ENCODE measurements at regions not wholly inside any gene's neighbourhood (a gene's known extent, or its start where the extent isn't known, plus 50 kb on each side); places are given as distances from the start of the nearest gene placed in this dataset.

GRCh38 chr4:55021214-55021613 is 104.2 kb downstream of the KDR start:
- H3K4ac ChIP-seq (ENCODE audit: low read depth, low read length), result no peak overlapping the region
- WGBS (ENCODE audit: extremely low coverage, insufficient read length, low lambda C conversion rate), result no CpG with 5 or more reads among the region's 1 CpG
- no peak overlapping the region for H3K56ac ChIP-seq (ENCODE audit: insufficient read length, low read depth, low read length)
- Mint-ChIP-seq H3K9me3 (peaks cover 0 to 2% of the 10 kb centered on the region in 2 experiments; a peak in 1 of 5 replicates), H3K36me3 (ENCODE audit: insufficient read depth in 1 of 3, low read depth in 3 of 3) (no peaks in the 10 kb centered on the region), H3K27me3 (ENCODE audit: low read depth) (no peaks in the 10 kb centered on the region; the same call in 1 of the 2 replicates), H3K4me3 (no peak overlapping the region), H3K4me1 (peaks cover 33 to 36% of the 10 kb centered on the region in 2 experiments), H3K27ac (peak overlapping the region in 1 of 3 experiments; percentile 25; a peak in 1 of 7 replicates)
- no peak overlapping the region for H2BK12ac ChIP-seq (ENCODE audit: insufficient read length, low read depth, low read length)
- H4K8ac ChIP-seq (replicated peaks; ENCODE audit: insufficient read length, low read depth, low read length), result no peak overlapping the region
- no peaks in the 10 kb centered on the region for H3K79me2 ChIP-seq (ENCODE audit: insufficient read depth, low read length)
- no peaks in the 10 kb centered on the region for H3K79me1 ChIP-seq (ENCODE audit: insufficient read depth, low read depth, low read length, poor library complexity, severe bottlenecking)
- H3K9ac ChIP-seq (ENCODE audit: extremely low read depth, insufficient read length, low read length), result no peak overlapping the region
- H3K9me3 ChIP-seq (ENCODE audit: control insufficient read depth, low read depth, low read length), result no peaks in the 10 kb centered on the region
- TF ChIP-seq CTCF (conservative IDR thresholded peaks at IDR 0.05), result no peak
- no peak for DNase-seq
- no peak overlapping the region for H3K4me2 ChIP-seq (ENCODE audit: insufficient read depth, insufficient read length, low read length)
- no peaks in the 10 kb centered on the region for H4K20me1 ChIP-seq (ENCODE audit: control insufficient read depth, insufficient read depth, insufficient read length)
- H3T11ph ChIP-seq (ENCODE audit: low read length), result no peak overlapping the region
- no peaks in the 10 kb centered on the region for H3K4me1 ChIP-seq (ENCODE audit: insufficient read depth, low read length)
- H4K91ac ChIP-seq (ENCODE audit: insufficient read length, low read depth, low read length), result no peak overlapping the region
- H3K27me3 ChIP-seq (ENCODE audit: insufficient read depth, low read length), result no peaks in the 10 kb centered on the region
- no peak overlapping the region for H3K14ac ChIP-seq (ENCODE audit: insufficient read depth, low read length)
- H2BK5ac ChIP-seq (ENCODE audit: insufficient read length, low read length), result no peak overlapping the region
- no peak overlapping the region for H4K5ac ChIP-seq (ENCODE audit: insufficient read length, low read depth, low read length)
- no peak overlapping the region for H3K23ac ChIP-seq (ENCODE audit: insufficient read length, low read depth, low read length)
- no peaks in the 10 kb centered on the region for H3K23me2 ChIP-seq (ENCODE audit: insufficient read length, low read depth, low read length, poor library complexity, severe bottlenecking)
- H2AFZ ChIP-seq (ENCODE audit: low read length), result no peak overlapping the region
- H3K18ac ChIP-seq (ENCODE audit: insufficient read length, low read depth, low read length), result no peak overlapping the region
- H2AK5ac ChIP-seq (ENCODE audit: insufficient read length, low read length), result no peak overlapping the region
- no peak overlapping the region for H3K27ac ChIP-seq (ENCODE audit: insufficient read length, low read depth, low read length)
- no peak overlapping the region for H2BK120ac ChIP-seq (ENCODE audit: low read depth, low read length, poor library complexity, severe bottlenecking)
- no peak overlapping the region for H2BK15ac ChIP-seq (ENCODE audit: low read depth, low read length)
- no peak overlapping the region for H2BK20ac ChIP-seq (ENCODE audit: low read depth, low read length, poor library complexity, severe bottlenecking)
